K562 (cell line): ENCODE measurements at regions not wholly inside any gene's neighbourhood (a gene's known extent, or its start where the extent isn't known, plus 50 kb on each side); places are given as distances from the start of the nearest gene placed in this dataset.

Experiments used
- ARID3A ChIP-seq: IDR thresholded peaks from 2 replicates; pipeline ENCODE4 v1.6.1; 2012; ENCODE audit warnings: low read depth, low read length, improper control_type of control experiment, borderline replicate concordance
- DDX20 ChIP-seq: fragments of 450-650 bp; IDR thresholded peaks from 2 replicates; pipeline ENCODE4 v1.6.1; 2016; ENCODE audit warnings: missing genetic modification characterization, low read depth, mild to moderate bottlenecking, missing compliant biosample characterization, moderate library complexity
- ETS2 ChIP-seq: IDR thresholded peaks from 2 replicates; pipeline ENCODE4 v1.6.1; 2016; ENCODE audit warnings: borderline replicate concordance, missing genetic modification characterization, mild to moderate bottlenecking, moderate library complexity, missing compliant biosample characterization; ENCODE audit not compliant: poor library complexity, severe bottlenecking
- GTF2F1 ChIP-seq: IDR thresholded peaks from 2 replicates; pipeline ENCODE4 v1.6.1; 2011; ENCODE audit warnings: low read depth, low read length, improper control_type of control experiment
- RBM22 ChIP-seq: fragments of 200-400 bp; formaldehyde crosslinking; IDR thresholded peaks from 2 replicates; pipeline ENCODE4 v1.6.1; 2018; ENCODE audit warnings: low read length, low read depth; ENCODE audit not compliant: poor library complexity, severe bottlenecking
- SIX5 ChIP-seq, 2 experiments: IDR thresholded peaks; 2 replicates each; pipeline ENCODE4 v1.6.1; 2011; ENCODE audit warnings: low read length in 2 of 2, borderline replicate concordance in 1 of 2, low read depth in 1 of 2, mild to moderate bottlenecking in 1 of 2, moderate library complexity in 1 of 2; ENCODE audit not compliant: insufficient read depth in 1 of 2
- TCF7 ChIP-seq: sonication (generic); IDR thresholded peaks from 2 replicates; pipeline ENCODE4 v1.6.1; 2016; ENCODE audit warnings: antibody characterized with exemption, borderline replicate concordance
- ZBTB26 ChIP-seq: fragments of 450-650 bp; formaldehyde crosslinking; IDR thresholded peaks from 2 replicates; pipeline ENCODE4 v1.4.0; 2022; ENCODE audit warnings: missing genetic modification characterization
- ZC3H11A ChIP-seq: IDR thresholded peaks from 2 replicates; pipeline ENCODE4 v1.6.1; 2012; ENCODE audit warnings: low read depth, low read length, improper control_type of control experiment
- ZNF77 ChIP-seq: fragments of 250-450 bp; sonication (Bioruptor Pico); IDR thresholded peaks from 2 replicates; pipeline ENCODE4 v1.5.0; 2020

DNA sequence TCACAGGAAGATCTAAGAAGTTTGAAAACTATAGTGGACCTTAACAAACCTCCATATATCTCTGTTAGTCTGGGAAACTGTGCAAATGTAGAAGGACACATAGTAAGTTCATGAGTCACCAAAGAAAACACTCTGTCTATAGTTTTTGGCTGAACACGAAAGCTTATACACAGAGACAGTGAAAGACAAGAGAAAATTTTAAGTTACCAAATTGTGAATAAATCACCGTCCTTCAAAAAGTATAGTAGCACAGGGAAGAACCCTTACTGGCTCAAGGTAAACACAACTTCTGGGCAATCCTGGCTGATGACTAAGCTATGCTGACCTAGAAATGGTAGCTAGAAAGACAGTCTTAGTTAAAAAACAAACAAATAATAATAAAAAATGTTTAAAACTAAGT lies 1057.9 kb downstream of the AMY1C start (continued):
- TF ChIP-seq ARID3A = no peak
- no peak for TF ChIP-seq ETS2 (tag)
- no peak for TF ChIP-seq TCF7
- no peak for TF ChIP-seq ZC3H11A
- no peak for TF ChIP-seq SIX5 (IDR thresholded peaks at IDR 0.05; ENCODE audit: borderline replicate concordance in 1 of 2, insufficient read depth in 1 of 2, low read depth in 1 of 2, low read length in 2 of 2)
- no peak for TF ChIP-seq ZNF77 (CRISPR knock-in tag)
- no peak for TF ChIP-seq GTF2F1
- no peak for TF ChIP-seq DDX20
- TF ChIP-seq ZBTB26 (CRISPR knock-in tag) = no peak
- no peak for TF ChIP-seq RBM22
